BJ (cell line): ENCODE measurements at regions not wholly inside any gene's neighbourhood (a gene's known extent, or its start where the extent isn't known, plus 50 kb on each side); places are given as distances from the start of the nearest gene placed in this dataset.

ENCODE experiments used
- CTCF ChIA-PET: fragments of 350-600 bp; formaldehyde crosslinking; extraction: SDS; loops from one replicate; lab custom pipeline; 2021; ENCODE audit warnings: antibody characterized with exemption, inconsistent platforms; lab: Yijun Ruan, JAX
- POLR2A ChIA-PET: fragments of 300-600 bp; sonication (Branson Sonifier 250); formaldehyde crosslinking; extraction: SDS; loops from one replicate; lab custom pipeline; 2021; ENCODE audit warnings: antibody characterized with exemption; lab: Charles Lee
- DNase-seq: peaks from one replicate; pipeline ENCODE4 v3.0.0-alpha.2; 2011; ENCODE audit warnings: low read depth
- H3K27me3 ChIP-seq: 2 replicates; pipeline ENCODE4 v1.6.0; 2011; ENCODE audit warnings: low read length; ENCODE audit not compliant: control insufficient read depth, insufficient read depth
- H3K36me3 ChIP-seq: 2 replicates; pipeline ENCODE4 v1.5.1; 2011; ENCODE audit warnings: low read length; ENCODE audit not compliant: control insufficient read depth, insufficient read depth
- H3K4me3 ChIP-seq: 2 replicates; pipeline ENCODE4 v1.5.1; 2011; ENCODE audit warnings: low read depth, mild to moderate bottlenecking, control low read depth, low read length
- CTCF ChIP-seq: IDR thresholded peaks from 2 replicates; pipeline ENCODE4 v1.5.1; 2011; ENCODE audit warnings: low read depth, mild to moderate bottlenecking, control low read depth, inconsistent platforms, low read length, moderate library complexity; ENCODE audit not compliant: insufficient read depth

GRCh38 chr14:104421892-104422828, 157.4 kb upstream of the C14orf180 start:
- Histone ChIP-seq H3K36me3 (no peaks in the 10 kb centered on the region), H3K27me3 (no peaks in the 10 kb centered on the region), H3K4me3 (no peak overlapping the region)
- DNase-seq, result no peak
- ChIA-PET POLR2A (no interaction called here), CTCF (no interaction called here)
- TF ChIP-seq CTCF, result no peak

GRCh38 chr14:104422837-104423681, 156.5 kb upstream of the C14orf180 start:
- no peak for TF ChIP-seq CTCF
- Histone ChIP-seq H3K4me3 (no peak overlapping the region), H3K36me3 (no peaks in the 10 kb centered on the region), H3K27me3 (no peaks in the 10 kb centered on the region)
- CTCF ChIA-PET, result no interaction called here
- no peak for DNase-seq
- POLR2A ChIA-PET, result no interaction called here

GRCh38 chr14:104423701-104424405, 155.7 kb upstream of the C14orf180 start:
- Histone ChIP-seq H3K4me3 (no peak overlapping the region), H3K27me3 (no peaks in the 10 kb centered on the region), H3K36me3 (no peaks in the 10 kb centered on the region)
- no peak for DNase-seq
- ChIA-PET POLR2A (no interaction called here), CTCF (no interaction called here)
- TF ChIP-seq CTCF, result no peak

- CTCF ChIA-PET, result interaction anchor here (0.6 kb wide), 1 partner anchor 16 kb away, joined by 3 read pairs; no protein-coding TSS in a partner anchor
- POLR2A ChIA-PET, result no interaction called here
Observed at GRCh38 chr14:104424406-104425072, 155.0 kb upstream of the C14orf180 start.

More at GRCh38 chr14:104424406-104425072, 155.0 kb upstream of the C14orf180 start:
- Histone ChIP-seq H3K4me3 (no peak overlapping the region), H3K36me3 (no peaks in the 10 kb centered on the region), H3K27me3 (no peaks in the 10 kb centered on the region)
- DNase-seq, result no peak
- TF ChIP-seq CTCF, result no peak
